ENCODE measurements at regions not wholly inside any gene's neighbourhood (a gene's known extent, or its start where the extent isn't known, plus 50 kb on each side); places are given as distances from the start of the nearest gene placed in this dataset.
A peak's percentile ranks its signal among the peaks of the same experiment; 100 is the strongest.

- TF ChIP-seq ZNF121 (CRISPR knock-in tag; IDR thresholded peaks at IDR 0.05), result peak; percentile 41; the same call in 1 of the 2 replicates
- no peak for TF ChIP-seq TFDP1 (CRISPR knock-in tag; IDR thresholded peaks at IDR 0.05; ENCODE audit: borderline replicate concordance)
- TF ChIP-seq ELF4 (CRISPR knock-in tag; IDR thresholded peaks at IDR 0.05; ENCODE audit: borderline replicate concordance), result no peak
- TF ChIP-seq RAD51 (IDR thresholded peaks at IDR 0.05; ENCODE audit: borderline replicate concordance), result no peak
- TF ChIP-seq ZNF138 (CRISPR knock-in tag; IDR thresholded peaks at IDR 0.05; ENCODE audit: low read depth), result no peak
- TF ChIP-seq ZNF766 (CRISPR knock-in tag; IDR thresholded peaks at IDR 0.05; ENCODE audit: borderline replicate concordance), result no peak
- TF ChIP-seq ZMYM2 (CRISPR knock-in tag; IDR thresholded peaks at IDR 0.05), result no peak
- peak; percentile 55 for TF ChIP-seq ZNF687 (CRISPR knock-in tag; IDR thresholded peaks at IDR 0.05)
- 0 out of 2 replicates have a peak, but pooled peaks have one; percentile 33 for TF ChIP-seq ZNF362 (CRISPR knock-in tag; IDR thresholded peaks at IDR 0.05; ENCODE audit: borderline replicate concordance)
- TF ChIP-seq ZNF431 (CRISPR knock-in tag; IDR thresholded peaks at IDR 0.05; ENCODE audit: borderline replicate concordance, low read depth), result no peak
- TF ChIP-seq PHF21A (CRISPR knock-in tag; IDR thresholded peaks at IDR 0.05), result no peak
- TF ChIP-seq NFYB (CRISPR knock-in tag; IDR thresholded peaks at IDR 0.05), result no peak
- TF ChIP-seq ZBTB7B (CRISPR knock-in tag; IDR thresholded peaks at IDR 0.05), result peak; percentile 14
- no peak for TF ChIP-seq ZNF142 (CRISPR knock-in tag; IDR thresholded peaks at IDR 0.05)
- no peak for TF ChIP-seq ZSCAN30 (CRISPR knock-in tag; IDR thresholded peaks at IDR 0.05)
- no peak for TF ChIP-seq ZNF746 (CRISPR knock-in tag; IDR thresholded peaks at IDR 0.05)
- TF ChIP-seq MED1 (CRISPR knock-in tag; IDR thresholded peaks at IDR 0.05), result 0 out of 2 replicates have a peak, but pooled peaks have one; percentile 10
- no peak for TF ChIP-seq KLF9 (CRISPR knock-in tag; IDR thresholded peaks at IDR 0.05; ENCODE audit: low read depth)
Observed at GRCh38 chr1:228998179-228998578, 262.9 kb downstream of the RHOU start (continued).

All from HepG2 (cell line).